Astrocyte (in vitro differentiated cells and primary cell): ENCODE measurements at regions not wholly inside any gene's neighbourhood (a gene's known extent, or its start where the extent isn't known, plus 50 kb on each side); places are given as distances from the start of the nearest gene placed in this dataset.

Experiments
- DNase-seq: peaks from one replicate; pipeline ENCODE4 v3.0.0-alpha.2; 2010; ENCODE audit warnings: low read depth
- FAIRE-seq: peaks from 2 replicates; lab custom pipeline; 2011; peaks lifted over from hg19 to GRCh38; lab: Jason Lieb, UNC
- H2AFZ ChIP-seq: 2 replicates; pipeline ENCODE4 v1.6.0; 2012; ENCODE audit warnings: low read depth, low read length, inconsistent platforms
- H3K27ac ChIP-seq: 2 replicates; pipeline ENCODE4 v1.5.1; 2011; ENCODE audit warnings: low read depth, low read length, inconsistent platforms
- H3K27me3 ChIP-seq: 2 replicates; pipeline ENCODE4 v1.6.0; 2011; ENCODE audit warnings: low read length, inconsistent platforms; ENCODE audit not compliant: insufficient read depth
- H3K36me3 ChIP-seq: 2 replicates; pipeline ENCODE4 v1.5.1; 2011; ENCODE audit warnings: low read length, inconsistent platforms; ENCODE audit not compliant: insufficient read depth
- H3K4me1 ChIP-seq: 2 replicates; pipeline ENCODE4 v1.5.1; 2011; ENCODE audit warnings: low read length, inconsistent platforms; ENCODE audit not compliant: insufficient read depth
- H3K4me2 ChIP-seq: 2 replicates; pipeline ENCODE4 v1.6.0; 2012; ENCODE audit warnings: low read length, inconsistent platforms
- H3K4me3 ChIP-seq: 2 replicates; pipeline ENCODE4 v1.5.1; 2011; ENCODE audit warnings: low read depth, mild to moderate bottlenecking, low read length, inconsistent platforms; ENCODE audit not compliant: insufficient read depth
- H3K79me2 ChIP-seq: 2 replicates; pipeline ENCODE4 v1.6.0; 2012; ENCODE audit warnings: mild to moderate bottlenecking, low read length, inconsistent platforms; ENCODE audit not compliant: insufficient read depth
- H3K9ac ChIP-seq: 2 replicates; pipeline ENCODE4 v1.6.0; 2012; ENCODE audit warnings: mild to moderate bottlenecking, low read length, inconsistent platforms
- H3K9me3 ChIP-seq: 2 replicates; pipeline ENCODE4 v1.5.1; 2012; ENCODE audit warnings: low read depth, mild to moderate bottlenecking, low read length, inconsistent platforms; ENCODE audit not compliant: insufficient read depth
- H4K20me1 ChIP-seq: 2 replicates; pipeline ENCODE4 v1.6.0; 2012; ENCODE audit warnings: low read length, inconsistent platforms; ENCODE audit not compliant: insufficient read depth
- H3K27ac Mint-ChIP-seq: one replicate; pipeline ENCODE4 v1.8.0; 2021; ENCODE audit warnings: mild to moderate bottlenecking, mixed read lengths; ENCODE audit not compliant: unreplicated experiment
- H3K27me3 Mint-ChIP-seq: one replicate; pipeline ENCODE4 v1.8.0; 2021; ENCODE audit warnings: low read depth, mixed read lengths; ENCODE audit not compliant: unreplicated experiment
- H3K36me3 Mint-ChIP-seq: one replicate; pipeline ENCODE4 v1.8.0; 2021; ENCODE audit warnings: low read depth, mixed read lengths; ENCODE audit not compliant: unreplicated experiment
- H3K4me1 Mint-ChIP-seq: one replicate; pipeline ENCODE4 v1.8.0; 2021; ENCODE audit warnings: low read depth, mixed read lengths; ENCODE audit not compliant: unreplicated experiment
- H3K4me3 Mint-ChIP-seq: one replicate; pipeline ENCODE4 v1.8.0; 2021; ENCODE audit warnings: mild to moderate bottlenecking, moderate library complexity, mixed read lengths; ENCODE audit not compliant: unreplicated experiment
- H3K9me3 Mint-ChIP-seq: one replicate; pipeline ENCODE4 v1.8.0; 2021; ENCODE audit warnings: mild to moderate bottlenecking, mixed read lengths; ENCODE audit not compliant: unreplicated experiment
- EZH2 ChIP-seq: IDR thresholded peaks from 2 replicates; pipeline ENCODE4 v1.6.1; 2012; ENCODE audit warnings: mild to moderate bottlenecking, low read length, inconsistent platforms; ENCODE audit not compliant: insufficient read depth
- TF ChIP-seq, protein P1 (sequence below): IDR thresholded peaks from 2 replicates; pipeline ENCODE4 v1.5.1; 2011; ENCODE audit warnings: low read depth, mild to moderate bottlenecking, inconsistent platforms, low read length, moderate library complexity; ENCODE audit not compliant: insufficient read depth

DNA sequence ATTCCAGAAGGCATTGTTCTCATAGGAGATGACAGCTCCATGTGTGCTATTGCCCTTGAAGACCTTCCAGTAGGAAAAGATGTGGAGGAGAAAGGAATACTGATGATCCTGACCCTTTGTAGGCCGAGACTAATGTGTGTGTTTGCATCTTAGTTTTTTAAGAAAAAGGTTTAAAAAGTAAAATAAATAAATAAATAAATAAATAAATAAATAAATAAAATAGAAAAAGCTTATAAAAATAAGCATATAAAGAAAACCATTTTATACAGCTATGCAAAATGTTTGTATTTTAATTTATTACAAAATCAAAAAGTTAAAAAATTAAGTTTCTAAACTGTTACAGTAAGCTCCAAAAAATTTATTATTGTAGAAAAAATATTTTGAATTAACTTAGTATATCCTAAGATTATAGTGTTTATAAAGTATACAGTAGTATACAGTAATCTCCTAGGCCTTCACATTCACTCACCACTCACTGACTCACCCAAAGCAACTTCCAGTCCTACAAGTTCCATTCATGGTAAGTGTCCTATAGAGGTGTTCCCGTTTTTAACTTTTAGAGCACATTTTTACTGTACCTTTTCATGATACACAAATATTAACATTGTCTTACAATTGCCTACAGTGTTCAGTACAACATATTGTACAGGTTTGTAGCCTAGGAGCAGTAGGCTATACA, 435.2 kb upstream of the SEMA3A start:
- no peak overlapping the region for H3K27ac ChIP-seq
- H3K9me3 Mint-ChIP-seq: peaks cover 12% of the 10 kb centered on the region
- no peak overlapping the region for H3K4me3 Mint-ChIP-seq
- no peaks in the 10 kb centered on the region for H3K36me3 Mint-ChIP-seq
- DNase-seq (no peak), FAIRE-seq (no peak)
- no peak overlapping the region for H2AFZ ChIP-seq
- no peaks in the 10 kb centered on the region for H3K79me2 ChIP-seq
- H4K20me1 ChIP-seq: no peaks in the 10 kb centered on the region
- no peaks in the 10 kb centered on the region for H3K4me1 Mint-ChIP-seq
- H3K27me3 ChIP-seq: no peaks in the 10 kb centered on the region
- H3K27ac Mint-ChIP-seq: no peak overlapping the region
- H3K4me3 ChIP-seq: no peak overlapping the region
- H3K4me1 ChIP-seq: no peaks in the 10 kb centered on the region
- H3K36me3 ChIP-seq: no peaks in the 10 kb centered on the region
- no peaks in the 10 kb centered on the region for H3K27me3 Mint-ChIP-seq
- H3K9me3 ChIP-seq: peaks cover 8% of the 10 kb centered on the region
- TF ChIP-seq EZH2: no peak
- TF ChIP-seq, protein P1, sequence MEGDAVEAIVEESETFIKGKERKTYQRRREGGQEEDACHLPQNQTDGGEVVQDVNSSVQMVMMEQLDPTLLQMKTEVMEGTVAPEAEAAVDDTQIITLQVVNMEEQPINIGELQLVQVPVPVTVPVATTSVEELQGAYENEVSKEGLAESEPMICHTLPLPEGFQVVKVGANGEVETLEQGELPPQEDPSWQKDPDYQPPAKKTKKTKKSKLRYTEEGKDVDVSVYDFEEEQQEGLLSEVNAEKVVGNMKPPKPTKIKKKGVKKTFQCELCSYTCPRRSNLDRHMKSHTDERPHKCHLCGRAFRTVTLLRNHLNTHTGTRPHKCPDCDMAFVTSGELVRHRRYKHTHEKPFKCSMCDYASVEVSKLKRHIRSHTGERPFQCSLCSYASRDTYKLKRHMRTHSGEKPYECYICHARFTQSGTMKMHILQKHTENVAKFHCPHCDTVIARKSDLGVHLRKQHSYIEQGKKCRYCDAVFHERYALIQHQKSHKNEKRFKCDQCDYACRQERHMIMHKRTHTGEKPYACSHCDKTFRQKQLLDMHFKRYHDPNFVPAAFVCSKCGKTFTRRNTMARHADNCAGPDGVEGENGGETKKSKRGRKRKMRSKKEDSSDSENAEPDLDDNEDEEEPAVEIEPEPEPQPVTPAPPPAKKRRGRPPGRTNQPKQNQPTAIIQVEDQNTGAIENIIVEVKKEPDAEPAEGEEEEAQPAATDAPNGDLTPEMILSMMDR: no peak
- H3K9ac ChIP-seq: no peak overlapping the region
- H3K4me2 ChIP-seq: no peak overlapping the region

DNA sequence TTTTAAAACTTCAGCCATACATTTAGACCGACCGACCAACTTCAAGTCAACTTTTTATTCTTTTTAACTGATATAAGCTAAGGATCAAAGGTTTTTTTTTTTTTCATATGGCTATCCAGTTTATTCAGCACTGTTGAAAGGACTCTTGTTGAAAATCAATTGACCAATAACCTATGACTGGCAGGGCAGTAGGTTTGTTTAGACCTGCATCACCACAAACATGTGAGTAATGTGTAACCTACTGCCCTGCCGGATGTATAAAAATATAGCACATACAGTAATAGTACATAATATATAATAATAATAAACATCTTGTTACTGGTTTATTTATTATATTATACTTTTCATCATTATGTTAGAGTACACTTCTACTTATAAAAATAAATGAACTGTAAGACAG, 434.6 kb upstream of the SEMA3A start:
- Mint-ChIP-seq H3K4me1 (no peaks in the 10 kb centered on the region), H3K27ac (no peak overlapping the region), H3K27me3 (no peaks in the 10 kb centered on the region), H3K9me3 (peaks cover 12% of the 10 kb centered on the region), H3K4me3 (no peak overlapping the region), H3K36me3 (no peaks in the 10 kb centered on the region)
- Histone ChIP-seq H2AFZ (no peak overlapping the region), H3K79me2 (no peaks in the 10 kb centered on the region), H3K4me1 (no peaks in the 10 kb centered on the region), H3K36me3 (no peaks in the 10 kb centered on the region), H3K27me3 (no peaks in the 10 kb centered on the region), H3K27ac (no peak overlapping the region), H3K4me2 (no peak overlapping the region), H3K9me3 (peaks cover 8% of the 10 kb centered on the region), H3K9ac (no peak overlapping the region), H4K20me1 (no peaks in the 10 kb centered on the region), H3K4me3 (no peak overlapping the region)
- no peak for TF ChIP-seq EZH2
- TF ChIP-seq, protein P1: no peak
- no peak for DNase-seq
- no peak for FAIRE-seq

DNA sequence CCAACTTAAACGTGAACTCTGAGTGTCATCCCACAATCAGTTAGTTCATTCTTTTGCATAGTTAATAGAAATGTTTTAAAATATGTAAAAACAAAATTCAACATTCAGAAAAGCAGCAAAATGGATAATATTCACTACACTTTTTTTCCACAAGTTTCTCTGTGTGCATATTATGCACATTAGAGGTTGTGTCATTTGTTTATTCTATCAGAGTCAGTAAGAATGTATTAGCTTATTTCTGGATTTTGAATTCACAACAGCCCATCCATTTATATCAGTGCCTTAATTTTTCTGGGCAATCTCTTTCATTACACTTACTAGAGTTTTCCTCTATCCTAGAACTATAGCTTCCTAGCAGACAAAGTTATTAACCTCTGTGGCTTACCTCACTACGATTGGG, 432.7 kb upstream of the SEMA3A start:
- H3K4me3 ChIP-seq: no peak overlapping the region
- no peak overlapping the region for H3K27ac Mint-ChIP-seq
- H3K36me3 ChIP-seq: no peaks in the 10 kb centered on the region
- TF ChIP-seq, protein P1: no peak
- TF ChIP-seq EZH2: no peak
- no peaks in the 10 kb centered on the region for H3K27me3 ChIP-seq
- H3K36me3 Mint-ChIP-seq: no peaks in the 10 kb centered on the region
- no peaks in the 10 kb centered on the region for H3K27me3 Mint-ChIP-seq
- no peaks in the 10 kb centered on the region for H3K4me1 Mint-ChIP-seq
- H3K9me3 Mint-ChIP-seq: peaks cover 12% of the 10 kb centered on the region
- no peak overlapping the region for H3K9ac ChIP-seq
- H3K4me1 ChIP-seq: no peaks in the 10 kb centered on the region
- no peak overlapping the region for H3K4me2 ChIP-seq
- no peak overlapping the region for H2AFZ ChIP-seq
- no peaks in the 10 kb centered on the region for H3K79me2 ChIP-seq
- no peak overlapping the region for H3K27ac ChIP-seq
- FAIRE-seq (no peak), DNase-seq (no peak)
- H3K4me3 Mint-ChIP-seq: no peak overlapping the region
- H4K20me1 ChIP-seq: no peaks in the 10 kb centered on the region
- H3K9me3 ChIP-seq: peaks cover 5% of the 10 kb centered on the region
